GM12892 (cell line): ENCODE measurements at regions not wholly inside any gene's neighbourhood (a gene's known extent, or its start where the extent isn't known, plus 50 kb on each side); places are given as distances from the start of the nearest gene placed in this dataset.

Experiments
- POLR2A ChIP-seq: IDR thresholded peaks from 2 replicates; pipeline ENCODE4 v1.6.1; 2011; ENCODE audit warnings: low read depth, low read length, control low read depth
- POLR2AphosphoS5 ChIP-seq: IDR thresholded peaks from 2 replicates; pipeline ENCODE4 v1.6.1; 2011; ENCODE audit warnings: low read depth, low read length, control low read depth
- TAF1 ChIP-seq: IDR thresholded peaks from 2 replicates; pipeline ENCODE4 v1.6.1; 2011; ENCODE audit warnings: low read depth, mild to moderate bottlenecking, control low read depth, low read length, borderline replicate concordance

GRCh38 chr18:76251691-76252090, 243.4 kb downstream of the ZNF516 start:
- no peak for TF ChIP-seq POLR2AphosphoS5
- TF ChIP-seq POLR2A = no peak
- TF ChIP-seq TAF1 = no peak
